ENCODE measurements at regions not wholly inside any gene's neighbourhood (a gene's known extent, or its start where the extent isn't known, plus 50 kb on each side); places are given as distances from the start of the nearest gene placed in this dataset.
"Not testable (repeated sequence)": the region's sequence is repeated elsewhere in the genome, so short reads cannot be mapped to it uniquely, and the experiment has no call there.

DNA sequence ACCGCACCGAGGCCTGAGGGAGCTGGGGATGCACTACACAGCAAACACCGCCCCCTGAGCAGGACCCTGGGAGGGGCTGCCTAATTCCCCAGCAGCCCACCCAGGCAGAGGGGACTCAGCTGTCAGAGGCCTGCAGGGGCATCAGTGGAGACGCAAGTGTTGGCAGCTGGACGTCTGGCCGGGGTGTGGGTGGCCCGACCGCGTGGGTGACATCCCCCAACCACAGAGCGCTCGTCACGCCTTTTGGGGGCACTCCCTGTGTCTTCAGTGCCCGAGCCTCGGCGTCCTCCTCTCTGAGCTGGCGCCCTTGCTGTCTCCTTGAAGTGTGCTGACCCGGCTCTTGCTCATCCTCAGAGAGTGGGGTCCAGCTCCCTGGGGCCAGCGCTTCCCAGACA is 150.2 kb downstream of the BRD1 start:
- in situ Hi-C loops (cut with MboI; ENCODE audit: low sequenced_read_pairs): no loop called here

DNA sequence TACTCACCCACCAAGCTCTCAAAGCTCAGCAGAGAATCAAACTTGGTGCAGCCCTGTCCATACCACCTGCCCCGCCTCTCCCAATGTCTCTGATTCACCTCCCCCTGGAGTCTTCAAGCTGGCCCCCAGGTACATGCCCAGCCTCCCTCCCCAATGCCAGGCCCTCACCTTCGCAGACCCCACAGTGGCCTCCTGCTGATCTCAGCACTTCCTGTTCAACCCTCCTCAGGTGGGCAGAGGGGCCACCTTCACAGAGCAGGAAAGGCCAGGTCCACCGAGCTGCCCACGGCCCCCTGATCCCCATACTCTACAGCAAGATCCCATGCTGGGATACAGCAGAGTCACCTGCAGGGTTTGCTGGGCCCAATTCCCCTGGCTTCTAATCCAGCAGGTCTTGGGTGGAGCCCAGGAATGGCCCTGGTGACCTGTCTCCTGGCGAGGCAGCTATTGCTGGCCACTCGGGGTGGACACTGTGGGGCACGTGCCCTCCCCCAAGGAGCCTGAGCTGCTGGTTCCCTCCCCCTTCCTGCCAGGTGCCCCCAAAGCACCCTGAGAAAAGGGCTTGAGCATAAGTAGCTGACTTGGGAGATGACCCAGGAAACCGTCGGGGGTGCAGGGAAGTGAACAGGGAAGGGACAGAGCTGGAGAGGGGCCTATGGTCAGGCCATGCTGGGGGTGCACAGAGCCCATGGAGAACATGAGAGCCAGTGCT is 150.7 kb downstream of the BRD1 start:
- in situ Hi-C loops (cut with MboI; ENCODE audit: low sequenced_read_pairs): no loop called here

DNA sequence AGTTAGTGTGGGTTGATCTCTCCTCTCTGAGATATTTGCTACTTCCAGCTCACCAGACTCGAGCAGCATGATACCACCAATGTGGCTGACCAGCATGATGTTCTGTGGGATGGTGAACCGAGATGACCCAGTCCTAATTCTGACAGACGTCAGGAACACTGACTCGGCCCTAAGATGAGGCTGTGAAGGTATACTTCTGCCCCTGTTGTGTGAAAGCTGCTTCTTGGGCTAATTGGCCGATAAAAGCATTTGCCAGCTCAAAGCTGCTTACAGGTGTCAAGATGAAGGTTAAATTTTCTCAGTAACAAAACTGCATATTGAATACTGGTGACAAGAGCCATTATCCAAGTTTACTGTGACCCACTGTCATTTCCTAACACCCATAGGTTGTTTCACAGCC is 151.4 kb downstream of the BRD1 start:
- in situ Hi-C loops (cut with MboI; ENCODE audit: low sequenced_read_pairs): no loop called here

DNA sequence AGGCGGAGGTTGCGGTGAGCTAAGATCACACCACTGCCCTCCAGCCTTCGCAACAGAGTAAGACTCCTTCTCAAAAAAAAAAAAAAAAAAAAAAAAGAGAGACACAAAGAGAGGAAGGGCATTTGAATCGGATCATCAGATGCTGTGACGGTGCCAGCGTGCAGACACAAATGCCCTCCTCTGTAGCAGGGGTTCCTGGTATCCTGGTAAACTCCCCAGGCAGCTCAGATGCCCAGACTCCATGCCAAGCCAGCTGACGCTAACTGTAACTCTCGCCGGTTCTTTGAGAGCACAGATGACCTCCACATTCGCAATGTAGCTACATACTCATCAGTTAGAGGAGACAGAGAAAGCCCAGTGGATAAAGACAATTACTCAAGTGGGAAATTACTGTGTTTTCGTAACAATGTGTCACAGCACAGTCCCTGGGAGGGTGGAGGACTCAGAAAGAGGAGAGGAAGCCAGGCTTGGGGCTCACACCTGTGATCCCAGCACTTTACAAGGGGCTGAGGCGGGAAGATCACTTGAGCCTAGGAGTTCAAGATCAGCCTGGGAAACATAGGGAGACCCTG is 153.1 kb downstream of the BRD1 start:
- in situ Hi-C loops (cut with MboI; ENCODE audit: low sequenced_read_pairs): no loop called here

DNA sequence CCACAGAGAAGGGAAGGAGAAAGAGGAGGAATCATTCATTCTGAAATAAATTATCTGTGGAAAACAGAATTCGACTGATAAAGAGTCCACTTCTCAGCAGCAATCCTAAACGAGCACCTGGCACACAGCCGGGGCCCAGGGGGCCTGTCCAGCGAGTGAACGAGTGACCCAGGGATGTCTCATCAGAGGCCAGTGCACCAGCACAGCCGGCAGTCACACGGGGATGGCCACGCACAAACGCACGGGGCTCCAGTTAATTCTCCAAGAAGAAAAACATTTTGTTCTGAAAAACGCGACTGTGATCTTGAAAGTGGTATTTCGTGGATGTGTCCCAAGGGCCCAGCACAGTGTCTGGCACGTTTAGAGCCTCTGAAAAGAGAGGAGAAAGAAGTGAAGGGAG is 154.6 kb downstream of the BRD1 start:
- in situ Hi-C loops (cut with MboI; ENCODE audit: low sequenced_read_pairs): no loop called here

DNA sequence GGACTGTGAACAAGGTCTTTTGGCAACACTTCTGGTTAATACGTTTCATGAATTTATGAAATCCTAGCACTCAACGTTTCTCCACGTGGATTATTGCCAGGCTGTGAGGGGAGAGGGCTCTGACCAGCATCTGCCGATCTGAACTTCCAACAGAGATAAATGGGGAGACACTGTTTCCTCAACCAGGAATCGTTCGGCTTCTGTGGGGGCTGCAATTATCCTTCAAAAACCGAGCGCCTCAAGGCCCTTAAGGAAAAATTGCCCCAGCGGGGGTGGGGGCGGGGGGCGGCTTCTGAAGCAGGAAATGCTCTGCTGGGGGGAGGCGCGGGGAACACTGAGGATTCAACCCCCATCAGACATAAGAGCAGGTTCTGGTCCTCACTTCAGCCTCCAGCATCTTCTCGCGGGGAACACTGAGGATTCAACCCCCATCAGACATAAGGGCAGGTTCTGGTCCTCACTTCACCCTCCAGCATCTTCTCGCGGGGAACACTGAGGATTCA is 155.6 kb downstream of the BRD1 start:
- in situ Hi-C loops (cut with MboI; ENCODE audit: low sequenced_read_pairs): no loop called here

DNA sequence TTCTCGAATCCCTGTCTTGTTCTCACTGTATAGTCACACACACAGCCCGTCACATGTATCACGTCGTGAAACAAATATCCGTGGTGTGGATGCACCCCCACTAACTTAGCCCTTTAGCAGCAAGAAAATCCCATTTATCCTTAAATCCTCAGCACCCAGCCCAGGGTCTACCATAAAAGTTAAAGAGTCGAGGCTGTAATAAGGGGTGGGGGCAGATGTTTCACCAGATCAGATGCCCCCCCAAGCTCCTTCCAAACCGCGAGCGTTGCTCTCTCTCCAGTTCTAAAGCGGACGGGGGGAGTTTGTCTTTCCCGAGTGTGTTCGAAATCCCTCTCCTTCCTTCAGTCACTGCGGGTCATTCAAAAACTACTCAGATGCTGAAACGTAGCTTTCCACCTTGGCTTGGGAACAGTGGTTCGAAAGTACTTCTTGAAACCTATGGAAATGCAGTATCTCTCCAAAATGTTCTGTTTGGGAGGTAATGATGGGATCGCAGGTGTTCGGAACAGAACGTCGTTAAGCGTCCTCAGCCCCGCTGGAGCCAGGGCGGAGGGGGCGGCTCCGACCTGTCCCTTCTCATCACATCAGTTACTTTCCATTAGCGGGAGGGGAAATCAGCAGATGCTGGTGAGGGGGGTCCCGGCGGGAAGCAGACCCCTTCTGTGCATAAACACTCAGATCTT is 156.2 kb downstream of the BRD1 start:
- in situ Hi-C loops (cut with MboI; ENCODE audit: low sequenced_read_pairs): no loop called here

DNA sequence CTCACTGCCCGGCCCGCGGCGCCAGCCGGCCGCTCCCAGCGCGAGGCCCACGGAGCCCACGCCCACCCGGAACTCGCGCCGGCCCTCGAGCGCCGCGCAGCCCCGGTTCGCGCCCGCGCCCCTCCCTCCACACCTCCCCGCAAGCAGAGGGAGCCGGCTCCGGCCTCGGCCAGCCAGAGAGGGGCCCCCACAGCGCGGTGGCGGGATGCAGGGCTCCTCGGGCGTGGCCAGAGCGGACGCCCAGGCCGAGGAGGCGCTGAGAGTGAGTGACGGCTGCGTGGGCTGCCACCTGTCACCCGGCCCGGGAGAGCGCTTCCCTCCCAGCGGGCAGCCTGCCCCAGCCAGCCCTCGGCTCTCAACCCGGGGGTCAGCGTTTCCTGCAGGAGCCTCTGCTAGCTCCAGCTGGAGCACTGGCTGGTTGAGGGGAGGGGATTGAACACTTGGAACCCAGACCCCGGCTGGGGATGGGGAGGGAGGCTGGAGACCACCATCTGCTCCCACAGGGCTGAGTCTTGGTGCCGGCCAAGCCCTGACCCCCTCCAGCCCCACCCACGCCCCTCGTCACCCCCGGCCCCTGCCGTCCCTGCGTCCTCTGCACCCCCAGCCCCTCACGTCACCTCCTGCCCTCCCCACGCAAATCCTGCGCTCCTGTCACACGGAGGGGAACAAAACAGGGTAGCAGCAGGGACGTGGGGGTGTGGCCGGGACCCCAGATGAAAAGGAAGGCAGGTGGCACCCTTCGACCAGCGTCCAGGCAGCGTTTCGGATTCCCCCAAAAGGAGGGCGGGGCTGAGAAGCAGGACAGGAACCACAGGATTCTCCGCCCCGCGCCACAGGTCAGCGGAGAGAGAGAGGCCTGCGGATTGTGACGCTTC is 157.0 kb downstream of the BRD1 start:
- in situ Hi-C loops (cut with MboI; ENCODE audit: low sequenced_read_pairs): no loop called here

DNA sequence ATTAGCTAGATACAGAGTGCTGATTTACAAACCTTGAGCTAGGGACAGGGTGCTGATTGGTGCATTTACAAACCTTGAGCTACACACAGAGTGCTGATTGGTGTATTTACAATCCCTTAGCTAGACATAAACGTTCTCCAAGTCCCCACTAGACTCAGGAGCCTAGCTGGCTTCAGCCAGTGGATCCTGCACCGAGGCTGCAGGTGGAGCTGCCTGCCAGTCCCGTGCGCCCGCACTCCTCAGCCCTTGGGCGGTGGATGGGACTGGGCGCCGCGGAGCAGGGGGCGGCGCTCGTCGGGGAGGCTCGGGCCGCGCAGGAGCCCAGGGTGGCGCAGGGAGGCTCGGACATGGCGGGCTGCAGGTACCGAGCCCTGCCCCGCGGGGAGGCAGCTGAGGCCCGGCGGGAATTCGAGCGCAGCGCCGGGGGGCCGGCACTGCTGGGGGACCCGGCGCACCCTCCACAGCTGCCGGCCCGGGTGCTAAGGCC is 157.7 kb downstream of the BRD1 start:
- in situ Hi-C loops (cut with MboI; ENCODE audit: low sequenced_read_pairs): not testable (repeated sequence)

DNA sequence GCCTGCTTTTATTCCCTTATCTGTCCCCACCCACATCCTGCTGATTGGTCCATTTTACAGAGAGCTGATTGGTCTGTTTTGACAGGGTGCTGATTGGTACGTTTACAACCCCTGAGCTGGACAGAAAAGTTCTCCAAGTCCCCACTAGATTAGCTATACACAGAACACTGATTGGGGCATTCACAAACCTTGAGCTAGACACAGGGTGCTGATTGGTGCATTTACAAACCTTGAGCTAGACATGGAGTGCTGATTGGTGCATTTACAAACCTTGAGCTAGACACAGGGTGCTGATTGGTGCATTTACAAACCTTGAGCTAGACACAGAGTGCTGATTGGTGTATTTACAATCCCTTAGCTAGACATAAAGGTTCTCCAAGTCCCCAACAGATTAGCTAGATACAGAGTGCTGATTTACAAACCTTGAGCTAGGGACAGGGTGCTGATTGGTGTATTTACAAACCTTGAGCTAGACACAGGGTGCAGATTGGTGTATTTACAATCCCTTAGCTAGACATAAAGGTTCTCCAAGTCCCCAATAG is 158.2 kb downstream of the BRD1 start:
- in situ Hi-C loops (cut with MboI; ENCODE audit: low sequenced_read_pairs): not testable (repeated sequence)

DNA sequence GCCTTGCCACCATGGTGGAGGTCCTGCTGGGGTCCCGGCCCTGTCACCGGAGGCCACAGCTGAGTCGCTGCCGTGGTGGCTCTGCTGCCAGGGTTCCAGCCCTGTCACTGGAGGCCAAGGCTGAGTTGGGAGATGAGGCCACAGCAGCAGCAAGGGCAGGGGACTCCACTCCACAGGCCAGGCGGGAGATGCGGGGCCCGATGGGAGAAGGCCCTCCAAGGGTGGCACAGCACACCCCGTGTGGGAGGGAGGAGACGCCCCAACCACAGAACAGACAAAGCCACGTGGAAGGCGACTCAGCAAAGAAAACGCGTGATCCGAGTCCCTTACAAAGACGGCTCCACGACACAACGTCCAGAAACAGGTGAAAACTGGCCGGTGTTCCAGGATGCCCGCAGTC is 159.3 kb downstream of the BRD1 start:
- in situ Hi-C loops (cut with MboI; ENCODE audit: low sequenced_read_pairs): no loop called here

DNA sequence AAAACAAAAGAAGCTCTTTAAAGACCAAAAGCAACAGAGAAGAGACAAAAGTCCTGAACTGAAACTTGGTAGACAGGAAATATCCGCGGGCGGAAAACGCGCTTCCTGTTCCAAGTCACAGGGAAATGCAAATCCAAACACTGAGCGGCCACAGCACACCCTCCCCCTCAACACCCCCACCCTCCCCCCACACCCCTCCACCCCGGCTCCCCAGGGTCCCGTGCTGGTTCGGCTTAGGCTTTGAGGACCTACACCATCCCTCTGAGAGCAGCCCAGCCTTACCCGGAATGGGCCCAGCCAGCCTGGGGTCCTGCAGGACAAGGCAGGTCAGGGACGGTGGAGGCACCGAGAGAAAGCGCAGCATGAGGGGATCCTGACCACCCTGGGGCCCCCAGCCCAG is 160.4 kb downstream of the BRD1 start:
- in situ Hi-C loops (cut with MboI; ENCODE audit: low sequenced_read_pairs): no loop called here

DNA sequence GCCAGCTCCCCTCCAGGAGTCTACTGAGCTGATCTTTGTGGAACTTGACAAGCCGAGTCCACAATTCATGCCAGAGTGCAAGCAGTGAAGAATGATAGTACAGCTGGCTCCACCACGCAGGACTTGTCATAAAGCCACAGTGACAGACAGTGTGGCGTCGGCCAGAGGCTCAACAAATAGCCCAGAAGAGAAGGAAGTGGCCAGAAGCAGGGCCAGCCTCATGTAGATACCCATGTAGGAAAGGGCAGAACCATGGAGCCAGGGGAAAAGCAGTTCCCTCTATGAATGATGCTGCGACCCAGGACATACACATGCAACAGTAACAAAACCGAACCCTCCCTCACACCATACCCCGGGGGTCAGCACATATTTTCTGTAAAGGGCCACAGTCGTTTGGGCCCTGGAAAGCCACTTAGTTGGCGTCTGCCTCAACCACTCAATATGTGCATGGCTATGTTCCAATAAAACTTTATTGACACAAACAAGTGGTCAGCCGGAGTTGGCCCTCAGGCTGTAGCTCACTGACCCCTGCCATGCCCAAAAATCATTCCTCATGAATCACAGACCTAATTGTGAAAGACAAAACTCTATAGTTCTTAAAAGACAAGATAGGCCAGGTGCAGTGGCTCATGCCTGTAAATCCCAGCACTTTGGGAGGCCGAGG is 161.4 kb downstream of the BRD1 start:
- in situ Hi-C loops (cut with MboI; ENCODE audit: low sequenced_read_pairs): no loop called here

DNA sequence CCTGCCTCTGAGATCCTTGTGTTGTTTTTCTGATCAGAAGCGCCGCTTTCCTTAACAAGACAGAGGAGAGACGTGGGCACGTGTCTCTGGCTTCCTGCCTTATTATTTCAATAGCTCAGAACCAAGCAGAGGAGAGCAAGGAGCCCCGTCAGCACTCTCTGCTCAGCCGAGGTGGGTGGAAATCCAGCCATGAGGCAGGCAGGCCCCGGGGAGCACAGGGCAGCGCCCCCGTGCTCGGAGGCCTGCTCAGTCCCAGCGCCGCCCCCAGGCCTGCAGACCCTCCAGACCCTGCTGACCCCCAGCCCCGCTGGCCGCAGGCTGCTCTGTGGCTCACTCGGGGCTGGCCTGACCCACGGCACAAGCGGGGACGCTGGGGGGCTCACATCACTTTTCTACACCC is 162.8 kb downstream of the BRD1 start:
- in situ Hi-C loops (cut with MboI; ENCODE audit: low sequenced_read_pairs): no loop called here

DNA sequence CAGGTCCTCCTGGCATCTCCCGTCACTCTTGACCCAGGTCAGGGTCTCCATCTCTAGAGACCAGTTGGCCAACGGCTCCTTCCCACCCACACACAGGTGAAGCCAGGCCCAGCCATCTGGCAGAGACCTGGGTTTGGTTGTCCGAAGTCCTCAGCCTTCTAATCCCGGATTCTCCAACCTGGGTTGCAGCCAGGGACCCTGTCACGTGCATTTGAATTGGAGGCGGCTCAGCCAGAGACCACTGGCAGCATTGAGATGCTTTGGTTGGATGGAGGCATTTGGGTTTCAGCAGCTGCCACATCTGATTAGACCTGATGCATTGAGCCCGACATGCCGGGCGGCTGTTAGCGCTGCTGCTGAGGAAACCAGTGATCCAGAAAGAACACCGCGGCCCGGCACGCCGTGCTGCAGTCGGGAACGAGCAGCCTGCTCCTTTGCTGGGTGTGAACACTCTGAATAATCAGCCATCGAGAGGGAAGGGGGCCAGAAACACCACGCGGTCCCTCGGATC is 163.2 kb downstream of the BRD1 start:
- in situ Hi-C loops (cut with MboI; ENCODE audit: low sequenced_read_pairs): no loop called here

DNA sequence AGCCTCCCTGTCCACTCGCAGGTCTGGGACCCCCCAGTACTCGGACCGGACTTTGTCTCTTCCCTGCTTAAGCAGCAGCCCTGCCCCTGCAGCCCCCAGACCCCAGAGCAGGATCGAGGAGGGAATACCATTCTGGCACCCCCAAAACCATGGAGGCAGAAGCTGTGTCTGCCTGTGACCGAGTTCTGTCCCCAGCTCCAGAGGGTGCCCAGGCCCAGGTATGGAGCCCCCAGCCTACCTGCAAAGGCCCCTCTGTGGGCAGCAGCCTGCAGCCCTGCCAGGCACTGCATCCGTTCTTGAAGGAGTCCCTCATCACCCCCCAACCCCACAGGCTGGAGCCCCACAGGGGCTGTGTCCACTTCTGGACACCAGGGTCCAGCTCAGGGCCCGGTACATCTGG is 163.8 kb downstream of the BRD1 start:
- in situ Hi-C loops (cut with MboI; ENCODE audit: low sequenced_read_pairs): no loop called here

DNA sequence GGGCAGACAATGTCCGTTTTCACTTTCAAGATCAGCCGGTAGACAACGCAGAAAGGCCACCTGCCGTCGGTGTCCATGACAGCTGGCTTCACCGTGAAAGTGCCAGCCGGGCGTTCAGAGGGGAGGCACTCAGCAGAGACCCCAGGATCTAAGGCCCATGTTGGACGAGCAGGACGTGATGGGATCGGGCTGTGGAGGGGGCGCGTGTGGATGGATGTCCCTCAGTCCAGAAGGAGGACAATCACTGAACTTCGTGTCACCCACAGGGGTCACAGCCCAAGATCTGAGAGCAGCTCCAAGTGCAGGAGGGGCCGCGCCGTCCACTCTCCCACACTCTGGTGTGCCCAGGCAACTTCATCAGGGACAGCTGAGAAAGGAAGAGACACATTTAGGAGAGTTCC is 164.4 kb downstream of the BRD1 start:
- in situ Hi-C loops (cut with MboI; ENCODE audit: low sequenced_read_pairs): no loop called here

DNA sequence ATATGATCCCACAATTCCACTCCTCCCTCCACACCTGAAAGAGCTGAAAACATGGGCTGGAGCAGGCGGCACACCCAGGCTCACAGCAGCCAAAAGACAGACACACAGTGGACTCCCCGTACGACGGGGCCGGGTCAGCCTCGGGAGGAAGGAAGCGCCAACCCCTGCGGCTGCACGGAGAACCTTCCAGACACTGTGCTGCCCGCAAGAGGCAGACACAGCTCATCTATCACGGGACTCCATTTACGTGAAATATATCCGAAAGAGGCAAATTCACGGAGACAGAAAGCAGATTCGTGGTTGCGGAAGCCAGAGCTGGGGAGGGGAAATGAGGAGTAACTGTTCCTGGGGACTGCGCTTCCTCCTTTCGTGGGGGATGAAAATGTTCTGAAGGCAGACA is 165.0 kb downstream of the BRD1 start:
- in situ Hi-C loops (cut with MboI; ENCODE audit: low sequenced_read_pairs): no loop called here

DNA sequence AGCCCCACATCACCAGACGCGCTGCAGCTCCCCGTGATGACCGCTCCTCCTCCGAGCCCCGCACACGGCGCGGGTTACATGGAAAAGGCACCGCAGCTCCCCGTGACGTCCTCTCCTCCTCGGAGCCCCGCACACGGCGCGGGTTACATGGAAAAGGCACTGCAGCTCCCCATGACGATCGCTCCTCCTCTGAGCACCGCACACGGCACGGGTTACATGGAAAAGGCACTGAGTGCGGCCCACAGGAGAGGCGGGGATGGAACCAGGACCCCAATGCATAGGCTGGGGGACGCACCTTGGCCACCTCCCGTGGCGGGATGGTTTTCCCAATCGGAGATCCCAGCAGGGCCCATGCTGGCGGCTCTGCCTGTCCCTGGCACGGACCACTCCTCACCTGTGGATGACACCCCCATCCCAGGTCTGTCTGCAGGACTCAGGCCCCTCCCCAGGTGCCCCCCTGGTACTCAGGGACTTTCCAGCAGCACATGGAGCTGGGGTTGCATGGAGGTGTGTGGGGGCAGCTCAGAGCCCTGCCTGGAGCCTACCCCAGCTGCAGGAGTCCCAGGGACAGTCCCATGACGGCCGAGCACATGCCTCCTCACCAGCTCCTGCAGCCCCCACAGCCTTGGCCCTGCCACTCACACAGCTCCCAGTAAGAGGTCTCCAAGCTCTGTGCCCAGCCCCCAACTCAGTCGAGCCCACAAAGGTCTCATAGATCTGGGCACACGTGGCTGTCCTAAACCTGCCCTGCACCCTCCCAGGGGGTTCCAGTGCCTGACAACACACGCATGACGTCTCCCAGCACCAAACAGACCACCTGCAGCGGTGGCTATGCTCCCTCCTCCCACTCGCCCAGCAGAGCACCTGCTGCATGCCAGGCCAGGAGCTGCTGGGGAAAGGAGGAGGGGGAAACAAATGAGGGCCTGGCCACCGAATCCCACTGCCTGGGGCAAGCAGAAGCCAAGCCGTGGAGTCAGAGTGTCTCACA is 166.6 kb downstream of the BRD1 start:
- in situ Hi-C loops (cut with MboI; ENCODE audit: low sequenced_read_pairs): no loop called here
